Coronary artery (tissue), 2 donors: ENCODE measurements at regions not wholly inside any gene's neighbourhood (a gene's known extent, or its start where the extent isn't known, plus 50 kb on each side); places are given as distances from the start of the nearest gene placed in this dataset.
A peak's percentile ranks its signal among the peaks of the same experiment; 100 is the strongest.

Source experiments
- DNase-seq: peaks from one replicate; pipeline ENCODE4 v3.0.0-alpha.2; 2017; ENCODE audit warnings: low spot score
- H3K27ac ChIP-seq, 2 donors: fragments of 200-600 bp; sonication (generic); one replicate each; pipeline ENCODE4 v1.5.1; 2016 to 2019
- H3K4me3 ChIP-seq: fragments of 200-600 bp; sonication (generic); 2 replicates; pipeline ENCODE4 v1.5.1; 2016; ENCODE audit warnings: mild to moderate bottlenecking, moderate library complexity
- TF ChIP-seq, protein P1 (sequence below): fragments of 200-600 bp; sonication (generic); IDR thresholded peaks from one replicate; pipeline ENCODE4 v1.5.1; 2019; ENCODE audit warnings: antibody characterized with exemption

GRCh38 chr10:31129880-31130405, 98.3 kb upstream of the ZNF438 start:
- peak; percentile 50 for DNase-seq
- H3K27ac ChIP-seq: peak overlapping the region; percentile 65 to 76
- TF ChIP-seq, protein P1, sequence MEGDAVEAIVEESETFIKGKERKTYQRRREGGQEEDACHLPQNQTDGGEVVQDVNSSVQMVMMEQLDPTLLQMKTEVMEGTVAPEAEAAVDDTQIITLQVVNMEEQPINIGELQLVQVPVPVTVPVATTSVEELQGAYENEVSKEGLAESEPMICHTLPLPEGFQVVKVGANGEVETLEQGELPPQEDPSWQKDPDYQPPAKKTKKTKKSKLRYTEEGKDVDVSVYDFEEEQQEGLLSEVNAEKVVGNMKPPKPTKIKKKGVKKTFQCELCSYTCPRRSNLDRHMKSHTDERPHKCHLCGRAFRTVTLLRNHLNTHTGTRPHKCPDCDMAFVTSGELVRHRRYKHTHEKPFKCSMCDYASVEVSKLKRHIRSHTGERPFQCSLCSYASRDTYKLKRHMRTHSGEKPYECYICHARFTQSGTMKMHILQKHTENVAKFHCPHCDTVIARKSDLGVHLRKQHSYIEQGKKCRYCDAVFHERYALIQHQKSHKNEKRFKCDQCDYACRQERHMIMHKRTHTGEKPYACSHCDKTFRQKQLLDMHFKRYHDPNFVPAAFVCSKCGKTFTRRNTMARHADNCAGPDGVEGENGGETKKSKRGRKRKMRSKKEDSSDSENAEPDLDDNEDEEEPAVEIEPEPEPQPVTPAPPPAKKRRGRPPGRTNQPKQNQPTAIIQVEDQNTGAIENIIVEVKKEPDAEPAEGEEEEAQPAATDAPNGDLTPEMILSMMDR: no peak
- no peak overlapping the region for H3K4me3 ChIP-seq

DNA sequence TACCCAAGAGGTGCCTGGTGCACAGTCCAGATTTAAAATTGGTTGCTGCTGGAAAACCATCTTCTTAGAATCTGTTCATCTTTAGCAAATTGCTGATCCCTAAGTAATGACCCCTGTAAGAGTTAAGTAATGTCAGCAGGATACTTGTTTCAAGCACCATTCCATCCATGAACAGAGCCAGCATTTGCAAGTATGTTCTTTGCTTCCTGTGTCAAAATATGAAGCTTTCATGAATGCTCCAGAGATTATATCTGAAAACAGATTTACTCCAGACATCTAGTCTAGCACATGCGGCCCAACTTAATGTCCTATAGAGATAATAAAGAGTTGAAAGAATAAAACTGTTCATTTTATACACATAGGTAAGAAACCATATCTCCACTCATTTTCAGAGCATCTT, 98.7 kb upstream of the ZNF438 start:
- Histone ChIP-seq H3K27ac (peak overlapping the region; percentile 65 to 76), H3K4me3 (no peak overlapping the region)
- no peak for DNase-seq
- TF ChIP-seq, protein P1: no peak

- Histone ChIP-seq H3K4me3 (no peak overlapping the region), H3K27ac (peak overlapping the region in 1 of 2 donors; percentile 32)
- no peak for DNase-seq
- TF ChIP-seq, protein P1: no peak
These were observed 99.6 kb upstream of the ZNF438 start for GRCh38 chr10:31131251-31131650.

- Histone ChIP-seq H3K4me3 (no peak overlapping the region), H3K27ac (peak overlapping the region; percentile 92 to 94)
- TF ChIP-seq, protein P1: no peak
- DNase-seq: peak; percentile 65
These were observed 101.1 kb upstream of the ZNF438 start for GRCh38 chr10:31132681-31133244.

- peak; percentile 64 for DNase-seq
- H3K4me3 ChIP-seq: peak overlapping the region; percentile 74
- TF ChIP-seq, protein P1: no peak
- H3K27ac ChIP-seq: peak overlapping the region; percentile 92 to 94
These were observed 101.7 kb upstream of the ZNF438 start for GRCh38 chr10:31133251-31133791.

- TF ChIP-seq, protein P1: no peak
- peak overlapping the region; percentile 92 to 94 for H3K27ac ChIP-seq
- peak; percentile 90 for DNase-seq
- H3K4me3 ChIP-seq: peak overlapping the region; percentile 74
These were observed 102.2 kb upstream of the ZNF438 start for GRCh38 chr10:31133792-31134310.
